K562 (cell line): ENCODE measurements at regions not wholly inside any gene's neighbourhood (a gene's known extent, or its start where the extent isn't known, plus 50 kb on each side); places are given as distances from the start of the nearest gene placed in this dataset.

Experiments
- BHLHE40 ChIP-seq: IDR thresholded peaks from 2 replicates; pipeline ENCODE4 v1.6.1; 2011; ENCODE audit warnings: low read length, improper control_type of control experiment
- E2F1 ChIP-seq: sonication (generic); formaldehyde crosslinking; IDR thresholded peaks from 2 replicates; pipeline ENCODE4 v1.8.1; 2023; ENCODE audit warnings: mild to moderate bottlenecking, missing genetic modification reagents, moderate library complexity
- ETV1 ChIP-seq: fragments of 450-650 bp; conservative IDR thresholded peaks from 2 replicates; pipeline ENCODE4 v1.6.1; 2016; ENCODE audit warnings: missing genetic modification characterization, control low read depth, low read depth, missing compliant biosample characterization
- FOXM1 ChIP-seq, 2 experiments: fragments of 450-650 bp in 1 of 2; sonication (generic) in 1 of 2; formaldehyde crosslinking in 1 of 2; IDR thresholded peaks; 2 replicates each; pipeline versions ENCODE4 v1.6.1 to v1.9.0; 2017 to 2022; ENCODE audit warnings: low read depth in 2 of 2, mild to moderate bottlenecking in 2 of 2, missing genetic modification reagents in 1 of 2, moderate library complexity in 1 of 2
- GATAD2B ChIP-seq: fragments of 450-650 bp; IDR thresholded peaks from 2 replicates; pipeline ENCODE4 v1.6.1; 2017; ENCODE audit warnings: mild to moderate bottlenecking, borderline replicate concordance
- GTF2E2 ChIP-seq: fragments of 200-800 bp; sonication (Bioruptor generic); IDR thresholded peaks from 2 replicates; pipeline ENCODE4 v1.6.1; 2016; ENCODE audit warnings: missing genetic modification characterization, missing compliant biosample characterization
- HEY1 ChIP-seq: fragments of 250-450 bp; sonication (Bioruptor Pico); IDR thresholded peaks from 2 replicates; pipeline ENCODE4 v1.5.0; 2020; ENCODE audit warnings: mild to moderate bottlenecking, moderate library complexity, borderline replicate concordance
- MTA2 ChIP-seq: fragments of 450-650 bp; IDR thresholded peaks from 2 replicates; pipeline ENCODE4 v1.6.1; 2016; ENCODE audit warnings: low read depth
- MYNN ChIP-seq, 2 experiments: sonication (generic); formaldehyde crosslinking in 1 of 2; IDR thresholded peaks; 2 replicates each; pipeline versions ENCODE4 v1.5.0 to v1.6.1; 2016 to 2020; ENCODE audit warnings: antibody characterized with exemption in 1 of 2, missing genetic modification reagents in 1 of 2
- NR4A1 ChIP-seq, 2 experiments: fragments of 250-450 bp in 1 of 2; fragments of 450-650 bp in 1 of 2; sonication (Bioruptor Pico) in 1 of 2; IDR thresholded peaks; 2 replicates each; pipeline versions ENCODE4 v1.4.0 to v1.6.1; 2016 to 2020; ENCODE audit warnings: mild to moderate bottlenecking in 2 of 2, missing compliant biosample characterization in 1 of 2, missing genetic modification characterization in 1 of 2, moderate library complexity in 1 of 2
- NRF1 ChIP-seq, 2 experiments: fragments of 450-650 bp; IDR thresholded peaks in 1 of 2; conservative IDR thresholded peaks in 1 of 2; 2 replicates each; pipeline ENCODE4 v1.6.1; 2014; ENCODE audit warnings: mild to moderate bottlenecking in 2 of 2
- PBX2 ChIP-seq, 2 experiments: IDR thresholded peaks in 1 of 2; conservative IDR thresholded peaks in 1 of 2; 2 replicates each; pipeline ENCODE4 v1.6.1; 2016; ENCODE audit warnings: low read depth in 2 of 2, mild to moderate bottlenecking in 1 of 2, missing compliant biosample characterization in 1 of 2, missing genetic modification characterization in 1 of 2, moderate library complexity in 1 of 2
- SMAD1 ChIP-seq: fragments of 150-350 bp; IDR thresholded peaks from 2 replicates; pipeline ENCODE4 v1.6.1; 2014; ENCODE audit warnings: low read length, low read depth; ENCODE audit not compliant: partially characterized antibody
- ZNF408 ChIP-seq: fragments of 250-450 bp; sonication (Bioruptor Pico); IDR thresholded peaks from 2 replicates; pipeline ENCODE4 v1.4.0; 2020; ENCODE audit warnings: low read depth, mild to moderate bottlenecking, moderate library complexity
- ZNF707 ChIP-seq: fragments of 250-450 bp; sonication (Bioruptor Pico); conservative IDR thresholded peaks from 2 replicates; pipeline ENCODE4 v1.8.0; 2022; ENCODE audit warnings: inconsistent platforms, mild to moderate bottlenecking, moderate library complexity
- ZNF766 ChIP-seq: fragments of 200-800 bp; sonication (Bioruptor generic); conservative IDR thresholded peaks from 2 replicates; pipeline ENCODE4 v1.6.1; 2016; ENCODE audit warnings: missing genetic modification characterization, missing compliant biosample characterization
- TF ChIP-seq, protein P1 (sequence below): sonication (generic); formaldehyde crosslinking; IDR thresholded peaks from 2 replicates; pipeline ENCODE4 v1.8.0; 2022; ENCODE audit warnings: mild to moderate bottlenecking, missing genetic modification reagents, borderline replicate concordance
- TF ChIP-seq, protein P2 (sequence below): fragments of 250-450 bp; sonication (Bioruptor Pico); IDR thresholded peaks from 2 replicates; pipeline ENCODE4 v1.5.0; 2022; ENCODE audit warnings: mild to moderate bottlenecking

DNA sequence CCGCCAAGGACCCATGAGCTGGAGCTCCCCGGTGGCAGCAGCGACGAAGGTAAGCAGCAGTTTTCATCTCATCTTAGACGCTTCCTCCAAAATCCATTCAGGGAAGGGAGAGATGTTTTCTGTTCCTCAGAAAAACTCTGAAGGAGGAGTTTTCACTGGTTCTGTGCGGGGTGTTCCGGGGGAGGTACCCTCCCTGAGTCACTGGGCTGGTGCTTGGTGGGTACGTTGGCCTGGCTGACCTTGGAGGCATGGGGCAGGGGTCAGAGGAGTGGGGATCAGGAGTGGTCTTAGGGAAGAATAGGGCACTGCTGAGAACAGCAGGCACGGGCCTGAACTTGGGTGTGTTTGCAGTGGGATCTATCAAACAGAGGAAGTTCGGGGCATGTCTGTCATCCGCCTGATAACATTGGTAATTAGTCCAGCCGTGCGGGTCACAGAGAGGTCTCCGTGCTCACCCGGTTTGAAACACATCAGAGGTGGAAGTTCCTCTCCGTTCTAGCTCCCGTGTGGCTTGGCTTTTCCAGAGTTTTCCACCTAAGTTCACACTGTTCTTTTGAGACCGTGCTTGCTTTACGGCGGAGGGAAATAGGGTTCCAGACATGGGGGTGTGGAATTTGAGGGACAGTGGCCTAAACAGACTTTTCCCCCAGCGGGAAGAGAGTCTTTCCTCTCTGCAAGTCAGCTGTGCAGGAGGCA is 59.6 kb upstream of the CIBAR2 start (continued):
- TF ChIP-seq, protein P1, sequence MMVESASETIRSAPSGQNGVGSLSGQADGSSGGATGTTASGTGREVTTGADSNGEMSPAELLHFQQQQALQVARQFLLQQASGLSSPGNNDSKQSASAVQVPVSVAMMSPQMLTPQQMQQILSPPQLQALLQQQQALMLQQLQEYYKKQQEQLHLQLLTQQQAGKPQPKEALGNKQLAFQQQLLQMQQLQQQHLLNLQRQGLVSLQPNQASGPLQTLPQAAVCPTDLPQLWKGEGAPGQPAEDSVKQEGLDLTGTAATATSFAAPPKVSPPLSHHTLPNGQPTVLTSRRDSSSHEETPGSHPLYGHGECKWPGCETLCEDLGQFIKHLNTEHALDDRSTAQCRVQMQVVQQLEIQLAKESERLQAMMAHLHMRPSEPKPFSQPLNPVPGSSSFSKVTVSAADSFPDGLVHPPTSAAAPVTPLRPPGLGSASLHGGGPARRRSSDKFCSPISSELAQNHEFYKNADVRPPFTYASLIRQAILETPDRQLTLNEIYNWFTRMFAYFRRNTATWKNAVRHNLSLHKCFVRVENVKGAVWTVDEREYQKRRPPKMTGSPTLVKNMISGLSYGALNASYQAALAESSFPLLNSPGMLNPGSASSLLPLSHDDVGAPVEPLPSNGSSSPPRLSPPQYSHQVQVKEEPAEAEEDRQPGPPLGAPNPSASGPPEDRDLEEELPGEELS (CRISPR knock-in tag) = no peak
- no peak for TF ChIP-seq PBX2 (CRISPR knock-in tag; IDR thresholded peaks at IDR 0.05; ENCODE audit: low read depth)
- TF ChIP-seq PBX2 (tag; conservative IDR thresholded peaks at IDR 0.05; ENCODE audit: low read depth) = peak; percentile 79
- no peak; the same call in 1 of the 2 replicates for TF ChIP-seq ZNF766 (CRISPR knock-in tag)
- no peak for TF ChIP-seq ZNF408 (CRISPR knock-in tag)
- no peak for TF ChIP-seq HEY1
- peak; percentile 90 for TF ChIP-seq MYNN (IDR thresholded peaks at IDR 0.05)
- no peak for TF ChIP-seq MYNN (CRISPR knock-in tag; IDR thresholded peaks at IDR 0.05)
- TF ChIP-seq BHLHE40 = peak; percentile 92
- no peak for TF ChIP-seq ZNF707 (CRISPR knock-in tag)
- peak; percentile 32; the same call in 1 of the 2 replicates for TF ChIP-seq GATAD2B
- TF ChIP-seq SMAD1 = no peak
- TF ChIP-seq GTF2E2 (tag) = no peak
- peak in 1 of 2 experiments; percentile 24; a peak in 2 of 4 replicates for TF ChIP-seq NRF1 (conservative IDR thresholded peaks at IDR 0.05 in 1 of 2, IDR thresholded peaks at IDR 0.05 in 1 of 2)
- TF ChIP-seq ETV1 = peak; percentile 80
- TF ChIP-seq FOXM1 (IDR thresholded peaks at IDR 0.05; ENCODE audit: low read depth) = peak; percentile 65
- TF ChIP-seq FOXM1 (CRISPR knock-in tag; IDR thresholded peaks at IDR 0.05; ENCODE audit: low read depth) = 0 out of 2 replicates have a peak, but pooled peaks have one; percentile 23
- TF ChIP-seq, protein P2, sequence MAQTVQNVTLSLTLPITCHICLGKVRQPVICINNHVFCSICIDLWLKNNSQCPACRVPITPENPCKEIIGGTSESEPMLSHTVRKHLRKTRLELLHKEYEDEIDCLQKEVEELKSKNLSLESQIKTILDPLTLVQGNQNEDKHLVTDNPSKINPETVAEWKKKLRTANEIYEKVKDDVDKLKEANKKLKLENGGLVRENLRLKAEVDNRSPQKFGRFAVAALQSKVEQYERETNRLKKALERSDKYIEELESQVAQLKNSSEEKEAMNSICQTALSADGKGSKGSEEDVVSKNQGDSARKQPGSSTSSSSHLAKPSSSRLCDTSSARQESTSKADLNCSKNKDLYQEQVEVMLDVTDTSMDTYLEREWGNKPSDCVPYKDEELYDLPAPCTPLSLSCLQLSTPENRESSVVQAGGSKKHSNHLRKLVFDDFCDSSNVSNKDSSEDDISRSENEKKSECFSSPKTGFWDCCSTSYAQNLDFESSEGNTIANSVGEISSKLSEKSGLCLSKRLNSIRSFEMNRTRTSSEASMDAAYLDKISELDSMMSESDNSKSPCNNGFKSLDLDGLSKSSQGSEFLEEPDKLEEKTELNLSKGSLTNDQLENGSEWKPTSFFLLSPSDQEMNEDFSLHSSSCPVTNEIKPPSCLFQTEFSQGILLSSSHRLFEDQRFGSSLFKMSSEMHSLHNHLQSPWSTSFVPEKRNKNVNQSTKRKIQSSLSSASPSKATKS (CRISPR knock-in tag) = no peak
- peak; percentile 65 for TF ChIP-seq MTA2
- no peak for TF ChIP-seq NR4A1 (CRISPR knock-in tag; IDR thresholded peaks at IDR 0.05)
- TF ChIP-seq NR4A1 (tag; IDR thresholded peaks at IDR 0.05) = no peak
- TF ChIP-seq E2F1 (CRISPR knock-in tag) = no peak
